Keratinocyte (primary cell): ENCODE measurements at regions not wholly inside any gene's neighbourhood (a gene's known extent, or its start where the extent isn't known, plus 50 kb on each side); places are given as distances from the start of the nearest gene placed in this dataset.

ENCODE experiments used
- EZH2 ChIP-seq: IDR thresholded peaks from one replicate; pipeline ENCODE4 v1.6.1; 2012; ENCODE audit warnings: inconsistent platforms, mild to moderate bottlenecking, low read length, moderate library complexity
- TF ChIP-seq, protein P1 (sequence below), 3 experiments: IDR thresholded peaks in 1 of 3; conservative IDR thresholded peaks in 1 of 3; optimal IDR thresholded peaks in 1 of 3; 2 replicates in 2 of 3; 3 replicates in 1 of 3; pipeline versions ENCODE3 to v1.5.1; 2011; ENCODE audit warnings: low read length in 3 of 3, mild to moderate bottlenecking in 3 of 3, moderate library complexity in 2 of 3, control low read depth in 1 of 3, inconsistent platforms in 1 of 3; ENCODE audit not compliant: insufficient read depth in 2 of 3; ENCODE audit errors: extremely low read depth in 1 of 3

DNA sequence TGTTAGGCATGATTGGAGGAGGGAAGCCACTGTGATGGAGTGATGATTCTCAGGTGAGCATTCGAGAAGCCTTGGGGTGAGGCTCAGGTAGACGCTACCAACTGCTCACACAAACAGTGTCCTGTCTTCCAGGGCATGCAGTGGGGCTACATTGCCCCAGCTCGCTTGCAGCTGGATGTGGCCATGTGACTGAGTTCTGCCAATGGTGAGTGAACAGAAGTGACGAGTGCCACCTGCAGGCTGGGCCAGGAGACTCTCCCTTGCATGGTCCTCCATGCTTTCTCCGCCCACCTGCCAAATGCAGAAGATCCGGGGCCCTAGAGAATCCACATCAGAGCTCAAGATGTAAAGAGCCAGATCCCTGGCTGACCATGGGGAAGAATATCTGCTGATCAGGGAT, 195.9 kb downstream of the BCR start:
- TF ChIP-seq, protein P1, sequence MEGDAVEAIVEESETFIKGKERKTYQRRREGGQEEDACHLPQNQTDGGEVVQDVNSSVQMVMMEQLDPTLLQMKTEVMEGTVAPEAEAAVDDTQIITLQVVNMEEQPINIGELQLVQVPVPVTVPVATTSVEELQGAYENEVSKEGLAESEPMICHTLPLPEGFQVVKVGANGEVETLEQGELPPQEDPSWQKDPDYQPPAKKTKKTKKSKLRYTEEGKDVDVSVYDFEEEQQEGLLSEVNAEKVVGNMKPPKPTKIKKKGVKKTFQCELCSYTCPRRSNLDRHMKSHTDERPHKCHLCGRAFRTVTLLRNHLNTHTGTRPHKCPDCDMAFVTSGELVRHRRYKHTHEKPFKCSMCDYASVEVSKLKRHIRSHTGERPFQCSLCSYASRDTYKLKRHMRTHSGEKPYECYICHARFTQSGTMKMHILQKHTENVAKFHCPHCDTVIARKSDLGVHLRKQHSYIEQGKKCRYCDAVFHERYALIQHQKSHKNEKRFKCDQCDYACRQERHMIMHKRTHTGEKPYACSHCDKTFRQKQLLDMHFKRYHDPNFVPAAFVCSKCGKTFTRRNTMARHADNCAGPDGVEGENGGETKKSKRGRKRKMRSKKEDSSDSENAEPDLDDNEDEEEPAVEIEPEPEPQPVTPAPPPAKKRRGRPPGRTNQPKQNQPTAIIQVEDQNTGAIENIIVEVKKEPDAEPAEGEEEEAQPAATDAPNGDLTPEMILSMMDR (optimal IDR thresholded peaks at IDR 0.05 in 1 of 3, IDR thresholded peaks at IDR 0.05 in 1 of 3, conservative IDR thresholded peaks at IDR 0.05 in 1 of 3; ENCODE audit: extremely low read depth in 1 of 3, insufficient read depth in 2 of 3, low read length in 3 of 3), result peak in 2 of 3 experiments; percentile 34 to 38
- TF ChIP-seq EZH2, result no peak
